CD4-positive, alpha-beta T cell treated with Interleukin-12 subunit alpha and Interleukin-12 subunit beta, for 1 hour (primary cell): ENCODE measurements at regions not wholly inside any gene's neighbourhood (a gene's known extent, or its start where the extent isn't known, plus 50 kb on each side); places are given as distances from the start of the nearest gene placed in this dataset.
"Not testable (repeated sequence)": the region's sequence is repeated elsewhere in the genome, so short reads cannot be mapped to it uniquely, and the experiment has no call there.

ENCODE experiments used
- DNase-seq: peaks from one replicate; pipeline ENCODE4 v3.0.0-alpha.2; 2020

- no peak for DNase-seq
Observed at GRCh38 chr5:130436430-130436829, 532.2 kb downstream of the CHSY3 start.

GRCh38 chr5:130427222-130427955, 523.1 kb downstream of the CHSY3 start:
- no peak for DNase-seq

GRCh38 chr5:130425424-130425823, 521.2 kb downstream of the CHSY3 start:
- no peak for DNase-seq

GRCh38 chr5:130424341-130424740, 520.1 kb downstream of the CHSY3 start:
- no peak for DNase-seq

- DNase-seq = no peak
Observed at GRCh38 chr5:130402906-130403305, 498.6 kb downstream of the CHSY3 start.

GRCh38 chr5:130400091-130400490, 495.8 kb downstream of the CHSY3 start:
- DNase-seq = no peak

GRCh38 chr5:130398825-130399224, 494.6 kb downstream of the CHSY3 start:
- DNase-seq = no peak

GRCh38 chr5:130397727-130398126, 493.5 kb downstream of the CHSY3 start:
- not testable (repeated sequence) for DNase-seq

- DNase-seq = no peak
Observed at GRCh38 chr5:130397132-130397531, 492.9 kb downstream of the CHSY3 start.

- DNase-seq = not testable (repeated sequence)
Observed at GRCh38 chr5:130391727-130392264, 487.5 kb downstream of the CHSY3 start.

GRCh38 chr5:130386155-130386554, 481.9 kb downstream of the CHSY3 start:
- no peak for DNase-seq

- DNase-seq = no peak
Observed at GRCh38 chr5:130385656-130386055, 481.4 kb downstream of the CHSY3 start.

- DNase-seq = no peak
Observed at GRCh38 chr5:130365956-130366355, 461.7 kb downstream of the CHSY3 start.

- no peak for DNase-seq
Observed at GRCh38 chr5:130350131-130350530, 445.9 kb downstream of the CHSY3 start.

- no peak for DNase-seq
Observed at GRCh38 chr5:130337179-130337888, 433.1 kb downstream of the CHSY3 start.

- DNase-seq = no peak
Observed at GRCh38 chr5:130335117-130335516, 430.9 kb downstream of the CHSY3 start.

- no peak for DNase-seq
Observed at GRCh38 chr5:130333089-130333488, 428.8 kb downstream of the CHSY3 start.

GRCh38 chr5:130331332-130331731, 427.1 kb downstream of the CHSY3 start:
- DNase-seq = no peak

GRCh38 chr5:130324953-130325671, 420.8 kb downstream of the CHSY3 start:
- DNase-seq = no peak

GRCh38 chr5:130323804-130324454, 419.7 kb downstream of the CHSY3 start:
- no peak for DNase-seq

GRCh38 chr5:130321931-130322330, 417.7 kb downstream of the CHSY3 start:
- DNase-seq = no peak

- no peak for DNase-seq
Observed at GRCh38 chr5:130316971-130317680, 412.9 kb downstream of the CHSY3 start.
